ENCODE measurements at regions not wholly inside any gene's neighbourhood (a gene's known extent, or its start where the extent isn't known, plus 50 kb on each side); places are given as distances from the start of the nearest gene placed in this dataset.

GRCh38 chr4:159776961-159777360, 674.1 kb downstream of the RAPGEF2 start:
- TF ChIP-seq POLR2AphosphoS5 (IDR thresholded peaks at IDR 0.05; ENCODE audit: low read depth, low read length) (no peak), EZH2 (IDR thresholded peaks at IDR 0.05) (no peak), CTCF (IDR thresholded peaks at IDR 0.05 in 2 of 3, conservative IDR thresholded peaks at IDR 0.05 in 1 of 3; ENCODE audit: borderline replicate concordance in 1 of 3, insufficient read depth in 1 of 3, low read depth in 2 of 3, low read length in 2 of 3) (no peak), SP1 (IDR thresholded peaks at IDR 0.05; ENCODE audit: low read depth) (no peak), SIN3A (IDR thresholded peaks at IDR 0.05; ENCODE audit: low read depth) (no peak), RAD21 (IDR thresholded peaks at IDR 0.05; ENCODE audit: low read depth) (no peak), POLR2A (IDR thresholded peaks at IDR 0.05; ENCODE audit: borderline replicate concordance, extremely low read depth, insufficient read depth, insufficient read length) (no peak), EZH2phosphoT487 (IDR thresholded peaks at IDR 0.05; ENCODE audit: borderline replicate concordance) (no peak), ZBTB33 (IDR thresholded peaks at IDR 0.05; ENCODE audit: extremely low read depth, insufficient replicate concordance, low read length) (no peak), YY1 (IDR thresholded peaks at IDR 0.05; ENCODE audit: extremely low read depth, insufficient replicate concordance, low read depth, low read length) (no peak), ATF3 (IDR thresholded peaks at IDR 0.05) (no peak), TCF7L2 (IDR thresholded peaks at IDR 0.05; ENCODE audit: borderline replicate concordance, extremely low read depth, insufficient read depth, insufficient read length) (no peak), MAX (IDR thresholded peaks at IDR 0.05) (no peak), EGR1 (IDR thresholded peaks at IDR 0.05; ENCODE audit: low read depth) (no peak)

Data from HCT116 (cell line).